COLO829 (cell line): ENCODE measurements at regions not wholly inside any gene's neighbourhood (a gene's known extent, or its start where the extent isn't known, plus 50 kb on each side); places are given as distances from the start of the nearest gene placed in this dataset.

Experiments used
- DNase-seq: peaks from one replicate; pipeline ENCODE4 v3.0.0; 2012; ENCODE audit warnings: low spot score

GRCh38 chr4:176011529-176011928 lies 54.1 kb upstream of the WDR17 start:
- no peak for DNase-seq

DNA sequence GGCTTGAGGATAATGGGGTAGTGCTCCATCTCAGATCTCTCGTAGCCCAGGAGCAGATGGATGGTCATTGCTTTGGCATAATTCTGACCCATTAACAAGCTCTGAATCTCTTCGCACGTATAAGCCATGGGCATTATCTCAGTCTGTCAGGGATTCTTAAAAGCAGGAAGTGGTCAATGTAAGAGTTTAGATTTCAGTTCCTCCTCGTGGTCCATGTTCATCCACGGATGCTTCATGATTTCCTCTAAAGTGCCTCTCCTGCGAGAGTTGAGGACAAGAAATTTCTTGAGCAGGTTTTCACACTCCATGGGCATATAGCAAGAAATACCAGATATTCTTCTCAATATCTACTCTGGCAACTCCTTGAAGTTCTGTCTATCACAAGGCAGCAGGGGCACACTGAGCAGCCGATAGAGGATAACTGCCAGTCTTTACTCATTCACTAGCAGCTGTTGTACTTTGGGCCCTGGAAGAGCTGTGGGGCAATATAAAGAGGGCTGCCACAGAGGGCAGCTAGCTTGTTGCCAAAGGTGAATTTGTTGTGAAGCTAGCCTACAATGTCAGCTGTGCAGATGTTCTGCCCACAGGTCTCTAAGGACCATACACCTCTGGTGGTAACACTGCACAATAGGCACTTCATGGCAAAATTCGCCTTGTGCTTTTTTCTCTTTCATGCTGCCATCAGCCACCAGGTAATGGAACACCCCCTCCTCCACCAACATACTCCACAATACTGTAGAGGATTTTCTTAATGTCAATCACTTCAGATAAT lies 52.0 kb upstream of the WDR17 start:
- no peak for DNase-seq

GRCh38 chr4:176014583-176015108 lies 51.0 kb upstream of the WDR17 start:
- no peak for DNase-seq
